Putamen (tissue), 1 donor: ENCODE measurements at regions not wholly inside any gene's neighbourhood (a gene's known extent, or its start where the extent isn't known, plus 50 kb on each side); places are given as distances from the start of the nearest gene placed in this dataset.
A peak's percentile ranks its signal among the peaks of the same experiment; 100 is the strongest.
"Not testable (repeated sequence)": the region's sequence is repeated elsewhere in the genome, so short reads cannot be mapped to it uniquely, and the experiment has no call there.

ENCODE experiments used
- DNase-seq: peaks from one replicate; pipeline ENCODE4 v3.0.0-alpha.2; 2016; ENCODE audit warnings: low spot score

- DNase-seq = no peak
These were observed 92.8 kb downstream of the EOMES start for GRCh38 chr3:27629366-27629765.

- no peak for DNase-seq
These were observed 93.9 kb downstream of the EOMES start for GRCh38 chr3:27628026-27628750.

- DNase-seq = no peak
These were observed 95.5 kb downstream of the EOMES start for GRCh38 chr3:27626596-27627118.

GRCh38 chr3:27625864-27626263, 96.3 kb downstream of the EOMES start:
- DNase-seq = no peak

GRCh38 chr3:27623085-27623753, 98.9 kb downstream of the EOMES start:
- no peak for DNase-seq

GRCh38 chr3:27617552-27617951, 104.6 kb downstream of the EOMES start:
- no peak for DNase-seq

GRCh38 chr3:27616031-27616430, 106.1 kb downstream of the EOMES start:
- no peak for DNase-seq

- DNase-seq = no peak
These were observed 106.6 kb downstream of the EOMES start for GRCh38 chr3:27615555-27615954.

- no peak for DNase-seq
These were observed 107.5 kb downstream of the EOMES start for GRCh38 chr3:27614592-27614991.

GRCh38 chr3:27613846-27614500, 108.2 kb downstream of the EOMES start:
- no peak for DNase-seq

- no peak for DNase-seq
These were observed 111.2 kb downstream of the EOMES start for GRCh38 chr3:27610800-27611525.

- DNase-seq = no peak
These were observed 114.8 kb downstream of the EOMES start for GRCh38 chr3:27607370-27607769.

GRCh38 chr3:27606537-27606936, 115.6 kb downstream of the EOMES start:
- no peak for DNase-seq

- DNase-seq = not testable (repeated sequence)
These were observed 117.1 kb upstream of the SLC4A7 start for GRCh38 chr3:27601311-27601710.

- not testable (repeated sequence) for DNase-seq
These were observed 115.6 kb upstream of the SLC4A7 start for GRCh38 chr3:27599741-27600140.

GRCh38 chr3:27596921-27597320, 112.7 kb upstream of the SLC4A7 start:
- no peak for DNase-seq

- peak; percentile 14 for DNase-seq
These were observed 112.2 kb upstream of the SLC4A7 start for GRCh38 chr3:27596334-27596841.

GRCh38 chr3:27594096-27594690, 110.0 kb upstream of the SLC4A7 start:
- DNase-seq = no peak

- no peak for DNase-seq
These were observed 109.0 kb upstream of the SLC4A7 start for GRCh38 chr3:27593173-27593572.

GRCh38 chr3:27591312-27592210, 107.4 kb upstream of the SLC4A7 start:
- no peak for DNase-seq
